Caki2 (cell line): ENCODE measurements at regions not wholly inside any gene's neighbourhood (a gene's known extent, or its start where the extent isn't known, plus 50 kb on each side); places are given as distances from the start of the nearest gene placed in this dataset.
"Not testable (repeated sequence)": the region's sequence is repeated elsewhere in the genome, so short reads cannot be mapped to it uniquely, and the experiment has no call there.

Experiments
- DNase-seq: peaks from one replicate; pipeline ENCODE4 v3.0.0-alpha.2; 2015; ENCODE audit warnings: low read depth
- in situ Hi-C: cut with HindIII; loops from 2 replicates; pipeline ENCODE4 v1.10.0; 2016; ENCODE audit warnings: low sequenced_read_pairs, low pct_unique_long_range_greater_than_20kb, mixed read lengths

- in situ Hi-C loops, result not testable (repeated sequence)
Measured at GRCh38 chr2:107725824-107726223, 100.9 kb upstream of the RGPD4 start.

DNA sequence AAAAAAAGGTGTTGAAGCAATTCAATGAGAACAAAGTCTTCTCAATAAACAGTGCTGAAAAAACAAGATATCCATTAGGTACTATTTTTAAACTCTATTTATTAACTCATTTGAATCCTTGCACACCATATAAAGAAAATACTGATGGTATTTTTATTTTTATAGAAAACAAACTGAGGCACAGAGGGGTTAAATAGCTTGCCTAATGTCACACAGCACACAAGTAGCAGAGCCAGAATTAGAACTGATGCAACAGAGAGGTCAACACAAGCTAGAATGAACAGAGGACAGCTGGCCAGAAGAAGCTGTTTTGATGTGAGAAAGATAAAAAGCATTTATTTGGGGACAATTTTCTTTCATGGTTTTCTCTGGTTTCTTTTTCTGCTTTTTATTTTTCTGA lies 99.4 kb upstream of the RGPD4 start:
- in situ Hi-C loops, result no loop called here
- no peak for DNase-seq

More at GRCh38 chr2:107725824-107726223, 100.9 kb upstream of the RGPD4 start:
- not testable (repeated sequence) for DNase-seq

- no peak for DNase-seq
- in situ Hi-C loops, result no loop called here
Measured at GRCh38 chr2:107728586-107728985, 98.1 kb upstream of the RGPD4 start.

DNA sequence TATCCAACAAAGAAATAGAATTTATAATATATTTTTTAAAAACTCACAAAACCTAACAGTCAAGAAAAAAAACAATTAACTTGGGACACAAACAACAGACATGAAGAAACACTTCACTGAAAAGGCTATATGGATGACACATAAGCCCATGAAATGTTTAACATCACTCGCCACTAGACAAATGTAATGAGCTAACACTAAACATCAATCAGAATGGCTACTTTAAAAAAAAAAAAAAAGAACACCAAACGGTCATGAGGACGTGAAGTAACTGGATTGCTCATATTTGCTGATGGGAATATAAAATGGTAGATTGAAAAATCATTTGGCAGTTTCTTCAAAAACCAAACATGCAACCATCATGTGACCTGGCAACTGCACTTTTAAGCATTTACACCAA lies 97.3 kb upstream of the RGPD4 start:
- no peak for DNase-seq
- in situ Hi-C loops, result no loop called here

GRCh38 chr2:107730898-107731297 lies 95.8 kb upstream of the RGPD4 start:
- in situ Hi-C loops, result no loop called here
- no peak for DNase-seq

- in situ Hi-C loops, result no loop called here
- DNase-seq, result no peak
Measured at GRCh38 chr2:107731435-107731834, 95.3 kb upstream of the RGPD4 start.

DNA sequence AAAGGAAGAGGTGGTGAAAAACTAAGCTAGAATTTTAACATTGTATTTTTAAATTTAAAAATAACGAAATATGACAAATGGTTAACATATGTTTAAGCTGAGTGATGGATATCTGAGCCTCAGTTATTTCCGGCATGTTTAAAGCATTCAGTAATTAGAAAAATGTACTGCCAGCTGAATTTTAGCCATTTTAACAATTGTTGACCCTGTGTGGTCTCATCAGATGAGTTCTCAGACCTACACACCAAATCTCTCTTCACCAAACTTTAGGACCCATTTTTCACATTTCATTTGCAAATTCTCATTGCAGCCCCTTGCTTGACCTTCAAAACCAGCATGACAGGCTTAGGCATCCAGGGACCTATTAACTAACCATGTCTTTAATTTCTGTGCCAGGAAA lies 91.5 kb upstream of the RGPD4 start:
- in situ Hi-C loops, result no loop called here

DNA sequence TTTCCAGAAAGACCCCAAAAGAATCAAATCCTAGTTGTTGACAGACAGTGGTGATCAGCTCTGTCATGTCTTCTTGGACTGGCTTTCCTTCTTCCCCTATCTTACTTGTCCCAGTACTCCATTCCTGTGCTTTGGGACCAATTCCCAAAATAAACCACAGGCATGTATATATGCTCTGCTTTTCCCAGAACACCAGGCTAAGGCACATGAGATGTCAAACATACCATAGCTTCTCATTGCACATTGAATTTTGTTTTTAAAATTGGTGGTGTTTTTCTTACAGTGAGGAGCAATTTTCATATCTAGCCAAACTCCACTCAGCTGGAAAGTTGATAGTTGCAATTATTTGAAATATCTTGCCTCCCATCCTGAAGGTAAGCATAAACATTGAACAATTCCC lies 88.9 kb upstream of the RGPD4 start:
- in situ Hi-C loops, result no loop called here
- no peak for DNase-seq

More for the DNA sequence above, 91.5 kb upstream of the RGPD4 start:
- DNase-seq, result no peak

GRCh38 chr2:107738266-107738665 lies 88.4 kb upstream of the RGPD4 start:
- peak; percentile 52 for DNase-seq

GRCh38 chr2:107740300-107740699 lies 86.4 kb upstream of the RGPD4 start:
- in situ Hi-C loops, result no loop called here

More at GRCh38 chr2:107738266-107738665, 88.4 kb upstream of the RGPD4 start:
- in situ Hi-C loops, result no loop called here

GRCh38 chr2:107742460-107743027 lies 84.1 kb upstream of the RGPD4 start:
- in situ Hi-C loops, result no loop called here
- no peak for DNase-seq

More at GRCh38 chr2:107740300-107740699, 86.4 kb upstream of the RGPD4 start:
- DNase-seq, result no peak

DNA sequence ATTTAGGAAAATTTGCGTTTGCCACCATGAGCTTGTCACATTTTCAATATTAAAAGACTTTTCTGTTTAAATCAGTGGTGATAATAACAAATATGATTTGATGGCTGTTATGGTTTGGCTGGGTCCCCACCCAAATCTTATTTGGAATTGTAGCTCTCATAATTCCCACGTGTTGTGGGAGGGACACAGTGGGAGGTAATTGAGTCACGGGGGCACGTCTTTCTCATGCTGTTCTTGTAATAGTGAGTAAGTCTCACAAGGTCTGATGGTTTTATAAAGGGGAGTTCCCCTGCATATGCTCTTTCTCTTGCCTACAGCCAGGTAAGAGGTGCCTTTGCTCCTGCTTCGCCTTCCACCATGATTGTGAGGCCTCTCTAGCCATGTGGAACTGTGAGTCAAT lies 83.4 kb upstream of the RGPD4 start:
- DNase-seq, result no peak
- in situ Hi-C loops, result no loop called here

GRCh38 chr2:107745100-107745499 lies 81.6 kb upstream of the RGPD4 start:
- DNase-seq, result no peak
- in situ Hi-C loops, result no loop called here

- in situ Hi-C loops, DNase-seq: not testable (repeated sequence)
Measured at GRCh38 chr2:107746552-107747198, 80.0 kb upstream of the RGPD4 start.

DNA sequence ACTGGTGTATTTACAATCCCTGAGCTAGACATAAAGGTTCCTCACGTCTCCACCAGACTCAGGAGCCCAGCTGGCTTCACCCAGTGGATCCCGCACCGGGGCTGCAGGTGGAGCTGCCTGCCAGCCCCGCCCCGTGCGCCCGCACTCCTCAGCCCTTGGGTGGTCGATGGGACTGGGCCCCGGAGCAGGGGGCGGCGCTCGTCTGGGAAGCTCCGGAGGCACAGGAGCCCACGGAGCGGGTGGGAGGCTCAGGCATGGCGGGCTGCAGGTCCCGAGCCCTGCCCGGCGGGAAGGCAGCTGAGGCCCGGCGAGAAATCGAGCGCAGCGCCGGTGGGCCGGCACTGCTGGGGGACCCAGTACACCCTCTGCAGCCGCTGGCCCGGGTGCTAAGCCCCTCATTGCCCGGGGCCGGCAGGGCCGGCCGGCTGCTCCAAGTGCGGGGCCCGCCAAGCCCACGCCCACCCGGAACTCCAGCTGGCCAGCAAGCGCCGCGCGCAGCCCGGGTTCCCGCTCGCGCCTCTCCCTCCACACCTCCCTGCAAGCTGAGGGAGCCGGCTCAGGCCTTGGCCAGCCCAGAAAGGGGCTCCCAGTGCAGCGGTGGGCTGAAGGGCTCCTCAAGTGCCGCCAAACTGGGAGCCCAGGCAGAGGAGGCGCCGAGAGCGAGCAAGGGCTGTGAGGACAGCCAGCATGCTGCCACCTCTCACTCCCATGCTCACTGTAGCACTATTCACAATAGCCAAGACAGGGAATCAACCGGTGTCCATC lies 79.3 kb upstream of the RGPD4 start:
- in situ Hi-C loops, DNase-seq: not testable (repeated sequence)

DNA sequence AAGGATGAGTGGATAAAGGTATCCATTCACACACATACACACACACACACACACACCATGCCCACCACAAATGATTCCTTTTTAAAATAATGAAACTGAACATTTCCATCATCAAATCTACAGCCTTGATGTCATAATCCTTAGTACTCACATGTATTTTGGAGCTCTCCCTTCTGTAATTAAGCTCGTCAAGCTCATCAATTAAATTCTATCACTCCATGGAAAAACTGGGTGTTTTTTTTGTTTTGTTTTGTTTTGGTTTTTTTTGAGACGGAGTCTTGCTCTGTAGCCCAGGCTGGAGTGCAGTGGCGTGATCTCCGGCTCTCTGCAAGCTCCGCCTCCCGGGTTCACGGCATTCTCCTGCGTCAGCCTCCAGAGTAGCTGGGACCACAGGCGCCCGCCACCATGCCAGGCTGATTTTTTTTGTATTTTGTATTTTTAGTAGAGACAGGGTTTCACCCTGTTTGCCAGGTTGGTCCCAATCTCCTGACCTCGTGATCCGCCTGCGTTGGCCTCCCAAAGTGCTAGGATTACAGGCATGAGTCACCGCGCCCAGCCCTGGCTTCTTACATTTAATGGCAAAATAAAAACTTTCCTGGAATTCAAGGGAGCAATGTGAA lies 78.6 kb upstream of the RGPD4 start:
- no peak for DNase-seq

GRCh38 chr2:107751936-107752335 lies 74.8 kb upstream of the RGPD4 start:
- DNase-seq, result no peak
- in situ Hi-C loops, result no loop called here

More for the DNA sequence above, 78.6 kb upstream of the RGPD4 start:
- in situ Hi-C loops, result no loop called here

DNA sequence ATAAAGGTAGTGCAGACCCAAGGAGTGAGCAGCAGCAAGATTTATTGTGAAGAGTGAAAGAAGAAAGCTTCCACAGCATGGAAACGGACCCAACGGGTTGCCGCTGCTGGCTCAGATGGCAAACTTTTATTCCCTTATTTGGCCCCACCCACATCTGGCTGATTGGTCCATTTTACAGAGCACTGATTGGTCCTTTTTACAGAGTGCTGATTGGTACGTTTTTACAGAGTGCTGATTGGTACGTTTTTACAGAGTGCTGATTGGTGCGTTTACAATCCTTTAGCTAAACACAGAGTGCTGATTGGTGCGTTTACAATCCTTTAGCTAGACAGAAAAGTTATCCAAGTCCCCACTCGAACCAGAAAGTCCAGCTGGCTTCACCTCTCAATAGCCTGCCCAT lies 72.9 kb upstream of the RGPD4 start:
- in situ Hi-C loops, DNase-seq: not testable (repeated sequence)

- DNase-seq, result no peak
- in situ Hi-C loops, result no loop called here
Measured at GRCh38 chr2:107757223-107757622, 69.5 kb upstream of the RGPD4 start.
